ENCODE measurements at regions not wholly inside any gene's neighbourhood (a gene's known extent, or its start where the extent isn't known, plus 50 kb on each side); places are given as distances from the start of the nearest gene placed in this dataset.

DNA sequence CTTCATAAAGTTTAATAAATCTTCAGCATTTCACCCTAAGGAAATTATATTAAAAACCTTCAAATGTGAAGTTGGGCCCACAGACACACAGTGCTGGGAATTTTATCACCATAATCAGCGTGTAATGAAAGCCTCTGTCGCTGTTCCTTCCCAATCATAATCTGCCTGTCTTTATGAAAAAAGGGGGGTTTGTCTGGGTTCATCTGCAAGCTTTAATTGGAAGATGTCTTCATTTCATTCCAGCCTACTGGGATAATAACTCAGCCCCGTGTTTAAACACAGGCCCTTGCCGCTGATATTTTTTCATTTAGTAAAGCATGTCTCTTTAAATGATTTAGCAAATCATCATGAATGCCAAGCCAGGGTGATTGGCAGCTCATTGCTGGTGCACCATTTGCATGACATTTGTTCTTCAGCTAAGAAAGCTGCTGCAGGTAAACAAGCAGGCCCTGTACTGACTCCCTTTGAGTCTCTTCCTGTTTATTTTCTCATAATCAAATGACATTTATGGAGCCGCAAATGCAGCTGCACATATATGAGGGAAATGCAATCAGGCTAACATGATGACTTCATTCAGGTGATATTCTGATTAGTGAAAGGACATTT lies 362.9 kb upstream of the TLE4 start:
- H3K4me3 ChIP-seq (ENCODE audit: low read depth, low read length): no peak overlapping the region
- TF ChIP-seq CTCF (IDR thresholded peaks at IDR 0.05; ENCODE audit: low read depth, low read length, missing control alignments): no peak
- in situ Hi-C loops (cut with HindIII; ENCODE audit: low pct_ligation_motif_present, low sequenced_read_pairs): no loop called here
- no peaks in the 10 kb centered on the region for H3K27me3 ChIP-seq (replicated peaks)
- no peaks in the 10 kb centered on the region for H3K36me3 ChIP-seq (replicated peaks)
- H3K27ac ChIP-seq: no peak overlapping the region
- no peak for DNase-seq

GRCh38 chr9:79210541-79211243 lies 361.1 kb upstream of the TLE4 start:
- TF ChIP-seq CTCF (IDR thresholded peaks at IDR 0.05; ENCODE audit: low read depth, low read length, missing control alignments): no peak
- in situ Hi-C loops (cut with HindIII; ENCODE audit: low pct_ligation_motif_present, low sequenced_read_pairs): no loop called here

GRCh38 chr9:79213417-79214125 lies 358.2 kb upstream of the TLE4 start:
- DNase-seq: peak; percentile 26
- Histone ChIP-seq H3K27me3 (replicated peaks) (no peaks in the 10 kb centered on the region), H3K36me3 (replicated peaks) (no peaks in the 10 kb centered on the region), H3K4me3 (ENCODE audit: low read depth, low read length) (no peak overlapping the region), H3K27ac (no peak overlapping the region)
- in situ Hi-C loops (cut with HindIII; ENCODE audit: low pct_ligation_motif_present, low sequenced_read_pairs): no loop called here
- no peak for TF ChIP-seq CTCF (IDR thresholded peaks at IDR 0.05; ENCODE audit: low read depth, low read length, missing control alignments)

More at GRCh38 chr9:79210541-79211243, 361.1 kb upstream of the TLE4 start:
- Histone ChIP-seq H3K27ac (no peak overlapping the region), H3K36me3 (replicated peaks) (no peaks in the 10 kb centered on the region), H3K27me3 (replicated peaks) (no peaks in the 10 kb centered on the region), H3K4me3 (ENCODE audit: low read depth, low read length) (no peak overlapping the region)
- DNase-seq: no peak

GRCh38 chr9:79215821-79216220 lies 355.9 kb upstream of the TLE4 start:
- H3K4me3 ChIP-seq (ENCODE audit: low read depth, low read length): no peak overlapping the region
- in situ Hi-C loops (cut with HindIII; ENCODE audit: low pct_ligation_motif_present, low sequenced_read_pairs): no loop called here
- no peaks in the 10 kb centered on the region for H3K36me3 ChIP-seq (replicated peaks)
- no peak for TF ChIP-seq CTCF (IDR thresholded peaks at IDR 0.05; ENCODE audit: low read depth, low read length, missing control alignments)
- H3K27ac ChIP-seq: no peak overlapping the region
- no peak for DNase-seq
- H3K27me3 ChIP-seq (replicated peaks): no peaks in the 10 kb centered on the region

DNA sequence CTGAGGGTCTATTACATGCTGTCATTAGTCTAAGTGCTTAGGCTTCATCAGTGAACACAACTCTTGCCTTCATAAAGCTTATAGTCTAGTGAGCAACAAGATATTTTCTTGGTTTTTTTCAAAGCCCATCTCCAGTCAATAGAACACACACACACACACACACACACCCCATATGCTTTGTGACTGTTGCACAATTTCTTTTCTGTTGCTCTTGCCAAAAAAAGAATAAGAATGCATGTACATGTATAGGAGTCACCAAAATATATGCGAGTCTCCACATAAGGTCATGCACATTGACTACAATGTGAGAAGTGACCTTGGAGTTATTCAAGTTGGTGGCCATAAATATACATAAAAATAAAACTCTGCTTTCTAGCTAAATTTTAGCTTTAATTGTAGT lies 351.5 kb upstream of the TLE4 start:
- in situ Hi-C loops (cut with HindIII; ENCODE audit: low pct_ligation_motif_present, low sequenced_read_pairs): no loop called here
- peak overlapping the region; percentile 78 for H3K27ac ChIP-seq
- no peaks in the 10 kb centered on the region for H3K36me3 ChIP-seq (replicated peaks)
- no peaks in the 10 kb centered on the region for H3K27me3 ChIP-seq (replicated peaks)
- TF ChIP-seq CTCF (IDR thresholded peaks at IDR 0.05; ENCODE audit: low read depth, low read length, missing control alignments): no peak
- no peak overlapping the region for H3K4me3 ChIP-seq (ENCODE audit: low read depth, low read length)
- DNase-seq: no peak
